GM10266 (cell line): ENCODE measurements at regions not wholly inside any gene's neighbourhood (a gene's known extent, or its start where the extent isn't known, plus 50 kb on each side); places are given as distances from the start of the nearest gene placed in this dataset.

Source experiments
- DNase-seq: peaks from one replicate; pipeline ENCODE4 v3.0.0; 2012; ENCODE audit errors: extremely low spot score
- CTCF ChIP-seq: IDR thresholded peaks from 2 replicates; pipeline ENCODE4 v1.5.1; 2012; ENCODE audit warnings: mild to moderate bottlenecking, low read depth; ENCODE audit not compliant: control insufficient read depth, insufficient read depth; ENCODE audit errors: missing control alignments

GRCh38 chr6:114432400-114432799, 89.6 kb upstream of the HS3ST5 start:
- no peak for DNase-seq
- no peak for TF ChIP-seq CTCF

GRCh38 chr6:114431641-114432040, 88.8 kb upstream of the HS3ST5 start:
- no peak for DNase-seq
- TF ChIP-seq CTCF = no peak

GRCh38 chr6:114430534-114431124, 87.8 kb upstream of the HS3ST5 start:
- no peak for DNase-seq
- no peak for TF ChIP-seq CTCF

GRCh38 chr6:114428341-114428740, 85.5 kb upstream of the HS3ST5 start:
- TF ChIP-seq CTCF = no peak
- DNase-seq = no peak

GRCh38 chr6:114421199-114421598, 78.4 kb upstream of the HS3ST5 start:
- no peak for TF ChIP-seq CTCF
- DNase-seq = no peak

GRCh38 chr6:114419175-114419574, 76.4 kb upstream of the HS3ST5 start:
- no peak for TF ChIP-seq CTCF
- peak; percentile 36 for DNase-seq

GRCh38 chr6:114418304-114418972, 75.6 kb upstream of the HS3ST5 start:
- TF ChIP-seq CTCF = no peak

More at GRCh38 chr6:114418304-114418972, 75.6 kb upstream of the HS3ST5 start:
- no peak for DNase-seq
